Fibroblast of pulmonary artery (primary cell): ENCODE measurements at regions not wholly inside any gene's neighbourhood (a gene's known extent, or its start where the extent isn't known, plus 50 kb on each side); places are given as distances from the start of the nearest gene placed in this dataset.

Experiments used
- DNase-seq: peaks from one replicate; pipeline ENCODE4 v3.0.0-alpha.2; 2010; ENCODE audit warnings: low read depth
- H3K4me3 ChIP-seq: replicated peaks from 2 replicates; pipeline ENCODE4 v1.5.1; 2011; ENCODE audit warnings: low read depth, mild to moderate bottlenecking, control low read depth, low read length, moderate library complexity
- TF ChIP-seq, protein P1 (sequence below): IDR thresholded peaks from 2 replicates; pipeline ENCODE4 v1.5.1; 2011; ENCODE audit warnings: mild to moderate bottlenecking, control low read depth, low read length, inconsistent platforms; ENCODE audit errors: missing control alignments

DNA sequence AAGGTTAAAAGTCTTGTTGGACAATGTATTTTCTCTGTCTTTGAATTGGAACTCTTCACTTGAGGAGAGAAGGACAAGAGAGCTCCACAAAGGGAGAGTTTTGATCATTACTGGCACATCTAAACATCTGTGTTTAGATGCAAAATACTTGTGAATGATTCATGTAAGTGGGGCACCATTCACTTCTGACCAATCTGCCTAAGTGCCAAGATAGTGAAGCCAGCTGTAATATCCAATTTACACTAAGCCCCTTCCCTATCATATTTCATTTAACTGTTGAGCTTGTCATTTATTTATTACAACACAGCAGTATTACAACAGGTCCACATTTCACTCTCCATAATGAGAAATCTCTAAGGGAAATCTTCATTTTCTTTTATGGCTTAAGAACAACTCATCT is 832.3 kb upstream of the GOT2 start:
- TF ChIP-seq, protein P1, sequence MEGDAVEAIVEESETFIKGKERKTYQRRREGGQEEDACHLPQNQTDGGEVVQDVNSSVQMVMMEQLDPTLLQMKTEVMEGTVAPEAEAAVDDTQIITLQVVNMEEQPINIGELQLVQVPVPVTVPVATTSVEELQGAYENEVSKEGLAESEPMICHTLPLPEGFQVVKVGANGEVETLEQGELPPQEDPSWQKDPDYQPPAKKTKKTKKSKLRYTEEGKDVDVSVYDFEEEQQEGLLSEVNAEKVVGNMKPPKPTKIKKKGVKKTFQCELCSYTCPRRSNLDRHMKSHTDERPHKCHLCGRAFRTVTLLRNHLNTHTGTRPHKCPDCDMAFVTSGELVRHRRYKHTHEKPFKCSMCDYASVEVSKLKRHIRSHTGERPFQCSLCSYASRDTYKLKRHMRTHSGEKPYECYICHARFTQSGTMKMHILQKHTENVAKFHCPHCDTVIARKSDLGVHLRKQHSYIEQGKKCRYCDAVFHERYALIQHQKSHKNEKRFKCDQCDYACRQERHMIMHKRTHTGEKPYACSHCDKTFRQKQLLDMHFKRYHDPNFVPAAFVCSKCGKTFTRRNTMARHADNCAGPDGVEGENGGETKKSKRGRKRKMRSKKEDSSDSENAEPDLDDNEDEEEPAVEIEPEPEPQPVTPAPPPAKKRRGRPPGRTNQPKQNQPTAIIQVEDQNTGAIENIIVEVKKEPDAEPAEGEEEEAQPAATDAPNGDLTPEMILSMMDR: no peak
- H3K4me3 ChIP-seq: no peak overlapping the region
- no peak for DNase-seq

DNA sequence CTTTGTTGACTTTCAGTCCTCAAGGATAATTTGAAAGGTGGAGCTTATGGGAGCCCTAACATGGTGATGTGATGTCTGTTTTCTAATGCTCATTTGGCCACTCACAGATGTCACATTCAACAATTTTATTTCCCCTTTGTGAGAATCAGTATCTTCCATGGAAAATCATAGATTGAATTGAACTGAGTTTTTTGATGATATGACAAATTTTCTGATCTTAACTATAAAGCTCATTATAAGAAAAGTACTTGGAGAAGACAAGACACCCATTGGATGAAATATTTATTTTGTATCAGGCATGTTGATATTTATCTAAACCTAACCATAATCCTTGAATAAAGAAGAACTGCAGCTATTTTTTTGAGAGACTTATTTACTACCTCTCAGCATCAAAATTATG is 824.6 kb upstream of the GOT2 start:
- H3K4me3 ChIP-seq: no peak overlapping the region
- TF ChIP-seq, protein P1: no peak
- no peak for DNase-seq

DNA sequence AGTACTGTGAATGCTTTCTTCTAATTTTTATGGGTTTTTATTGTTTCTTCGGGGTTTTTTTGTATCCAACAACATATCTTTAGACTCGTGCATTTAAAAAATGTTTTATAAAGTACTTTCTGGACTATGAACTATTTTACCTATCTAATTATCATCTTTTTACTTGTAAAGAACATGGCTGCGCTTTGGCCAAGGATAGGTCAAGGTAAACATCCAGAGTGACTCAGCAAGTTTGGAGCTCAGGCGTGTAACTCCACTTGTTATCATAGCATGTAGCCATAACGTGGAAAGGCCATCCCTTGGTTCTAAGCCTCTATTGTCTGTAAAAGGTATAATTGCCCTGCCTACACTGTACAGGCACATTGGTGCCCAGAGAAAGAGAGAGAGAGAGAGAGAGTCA is 818.0 kb upstream of the GOT2 start:
- H3K4me3 ChIP-seq: no peak overlapping the region
- TF ChIP-seq, protein P1: no peak
- DNase-seq: no peak

DNA sequence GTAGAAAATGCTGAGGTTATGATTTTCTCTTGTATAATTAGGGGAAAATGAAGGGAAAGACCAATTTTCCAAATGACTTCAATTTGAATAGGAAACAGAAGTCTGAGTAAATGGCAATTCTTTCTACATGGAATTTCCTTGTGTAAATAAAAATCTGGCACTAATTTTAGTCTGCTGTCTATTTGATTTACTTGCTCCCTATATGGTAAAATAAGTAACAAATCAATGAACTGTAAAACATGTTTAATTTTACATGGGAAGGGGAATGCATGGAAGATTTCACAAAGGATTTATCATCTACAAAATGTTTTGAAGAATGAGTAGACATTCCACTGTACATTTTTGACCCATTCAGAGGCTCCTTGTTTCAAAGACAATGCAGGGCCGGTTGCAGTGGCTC is 811.6 kb upstream of the GOT2 start:
- H3K4me3 ChIP-seq: no peak overlapping the region
- TF ChIP-seq, protein P1: no peak
- no peak for DNase-seq

DNA sequence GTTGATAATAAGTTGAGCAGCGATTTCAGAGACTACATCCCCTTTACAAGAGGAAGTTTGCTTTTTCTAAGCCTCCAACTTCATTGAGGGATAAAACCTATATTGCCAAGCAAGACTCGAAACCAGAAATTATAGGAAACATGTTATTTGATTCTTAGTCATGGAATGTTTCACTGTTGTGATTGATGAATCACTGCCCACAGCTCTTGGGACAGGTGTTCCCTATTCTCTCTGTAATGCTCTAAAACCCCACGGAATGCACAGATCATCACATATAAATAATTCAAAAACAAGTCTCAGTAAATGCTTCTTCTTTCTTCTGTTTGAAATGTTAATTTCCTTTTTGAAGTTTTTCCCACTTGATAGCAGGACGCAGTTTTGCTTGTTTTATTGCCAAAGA is 809.5 kb upstream of the GOT2 start:
- no peak for DNase-seq
- TF ChIP-seq, protein P1: no peak
- H3K4me3 ChIP-seq: no peak overlapping the region

DNA sequence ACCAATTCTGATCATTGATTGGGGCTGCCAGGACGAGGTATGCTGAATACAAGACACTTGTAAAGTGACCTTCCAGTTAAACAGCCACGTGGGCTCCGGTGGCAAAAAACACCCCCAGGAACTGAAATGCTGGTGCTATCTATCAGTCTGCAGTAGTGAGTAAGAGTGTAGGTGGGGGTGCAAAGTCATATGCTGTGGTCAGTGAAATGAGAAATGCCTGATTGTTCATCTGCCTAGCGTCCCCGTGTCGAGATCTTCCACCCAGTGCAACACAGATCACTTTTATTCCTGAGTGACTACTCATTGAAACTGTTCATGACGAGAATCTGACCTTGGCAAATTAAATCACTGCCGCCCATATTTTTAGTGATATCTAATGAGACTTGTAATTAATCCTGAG is 806.5 kb upstream of the GOT2 start:
- no peak for DNase-seq
- H3K4me3 ChIP-seq: no peak overlapping the region
- TF ChIP-seq, protein P1: no peak

DNA sequence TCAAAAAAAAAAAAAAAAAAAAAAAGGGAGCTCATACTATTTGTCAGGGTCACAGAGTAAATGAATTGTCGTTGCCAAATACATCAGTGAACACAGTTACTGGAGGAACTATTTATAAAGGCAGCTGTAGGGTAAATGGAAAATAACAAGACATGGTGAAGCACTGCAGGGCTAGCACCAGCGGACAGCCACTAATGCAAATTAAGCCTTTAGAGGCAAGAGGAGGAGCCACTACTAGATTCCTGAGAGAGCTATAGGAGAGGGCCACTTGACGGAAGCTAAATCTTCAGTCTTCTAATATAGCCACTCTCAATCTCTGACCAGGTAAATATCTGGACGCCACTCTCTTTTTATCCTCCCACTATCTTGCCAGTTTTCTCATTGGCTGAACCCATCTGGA is 801.2 kb upstream of the GOT2 start:
- DNase-seq: no peak
- no peak overlapping the region for H3K4me3 ChIP-seq
- TF ChIP-seq, protein P1: no peak
